ENCODE measurements at regions not wholly inside any gene's neighbourhood (a gene's known extent, or its start where the extent isn't known, plus 50 kb on each side); places are given as distances from the start of the nearest gene placed in this dataset.

GRCh38 chr11:91795139-91795887, 429.3 kb upstream of the FAT3 start:
- no peaks in the 10 kb centered on the region for H3K27me3 ChIP-seq (ENCODE audit: low read depth, low read length)
- H3K9ac ChIP-seq (ENCODE audit: low read length): no peak overlapping the region
- no peaks in the 10 kb centered on the region for H3K36me3 ChIP-seq (replicated peaks; ENCODE audit: low read depth, low read length)
- no peak overlapping the region for H3K4me2 ChIP-seq (ENCODE audit: low read length)
- no peaks in the 10 kb centered on the region for H3K79me2 ChIP-seq (ENCODE audit: low read length)
- no peaks in the 10 kb centered on the region for H4K20me1 ChIP-seq (ENCODE audit: insufficient read depth, low read length)
- H3K4me1 ChIP-seq (ENCODE audit: low read length): peaks cover 7% of the 10 kb centered on the region; the same call in 1 of the 2 replicates
- no peak for TF ChIP-seq CTCF (IDR thresholded peaks at IDR 0.05; ENCODE audit: low read depth, low read length)
- TF ChIP-seq EZH2phosphoT487 (IDR thresholded peaks at IDR 0.05; ENCODE audit: low read depth): no peak
- no peak overlapping the region for H3K4me3 ChIP-seq (ENCODE audit: low read length)
- H3K9me3 ChIP-seq (ENCODE audit: insufficient read depth, low read length): no peaks in the 10 kb centered on the region
- no peak overlapping the region for H2AFZ ChIP-seq (ENCODE audit: low read depth, low read length)
- no peak overlapping the region for H3K27ac ChIP-seq (ENCODE audit: low read length)

- Histone ChIP-seq H3K27ac (ENCODE audit: low read length) (no peak overlapping the region), H3K9ac (ENCODE audit: low read length) (no peak overlapping the region), H3K4me2 (ENCODE audit: low read length) (no peak overlapping the region), H3K9me3 (ENCODE audit: insufficient read depth, low read length) (no peaks in the 10 kb centered on the region), H3K4me1 (ENCODE audit: low read length) (peaks cover 7% of the 10 kb centered on the region; the same call in 1 of the 2 replicates), H3K4me3 (ENCODE audit: low read length) (no peak overlapping the region), H3K27me3 (ENCODE audit: low read depth, low read length) (no peaks in the 10 kb centered on the region), H4K20me1 (ENCODE audit: insufficient read depth, low read length) (no peaks in the 10 kb centered on the region), H3K79me2 (ENCODE audit: low read length) (no peaks in the 10 kb centered on the region), H3K36me3 (replicated peaks; ENCODE audit: low read depth, low read length) (no peaks in the 10 kb centered on the region), H2AFZ (ENCODE audit: low read depth, low read length) (no peak overlapping the region)
- TF ChIP-seq EZH2phosphoT487 (IDR thresholded peaks at IDR 0.05; ENCODE audit: low read depth): no peak
- TF ChIP-seq CTCF (IDR thresholded peaks at IDR 0.05; ENCODE audit: low read depth, low read length): no peak
These were observed 430.5 kb upstream of the FAT3 start for GRCh38 chr11:91794146-91794545.

GRCh38 chr11:91792779-91793262, 431.8 kb upstream of the FAT3 start:
- TF ChIP-seq CTCF (IDR thresholded peaks at IDR 0.05; ENCODE audit: low read depth, low read length) (no peak), EZH2phosphoT487 (IDR thresholded peaks at IDR 0.05; ENCODE audit: low read depth) (no peak)
- no peak overlapping the region for H3K4me3 ChIP-seq (ENCODE audit: low read length)
- H3K27ac ChIP-seq (ENCODE audit: low read length): no peak overlapping the region
- no peak overlapping the region for H3K4me2 ChIP-seq (ENCODE audit: low read length)
- H3K9ac ChIP-seq (ENCODE audit: low read length): no peak overlapping the region
- no peaks in the 10 kb centered on the region for H3K36me3 ChIP-seq (replicated peaks; ENCODE audit: low read depth, low read length)
- peaks cover 7% of the 10 kb centered on the region; the same call in 1 of the 2 replicates for H3K4me1 ChIP-seq (ENCODE audit: low read length)
- H3K9me3 ChIP-seq (ENCODE audit: insufficient read depth, low read length): no peaks in the 10 kb centered on the region
- no peak overlapping the region for H2AFZ ChIP-seq (ENCODE audit: low read depth, low read length)
- no peaks in the 10 kb centered on the region for H3K79me2 ChIP-seq (ENCODE audit: low read length)
- no peaks in the 10 kb centered on the region for H4K20me1 ChIP-seq (ENCODE audit: insufficient read depth, low read length)
- no peaks in the 10 kb centered on the region for H3K27me3 ChIP-seq (ENCODE audit: low read depth, low read length)

GRCh38 chr11:91791171-91791468, 433.5 kb upstream of the FAT3 start:
- H2AFZ ChIP-seq (ENCODE audit: low read depth, low read length): no peak overlapping the region
- H4K20me1 ChIP-seq (ENCODE audit: insufficient read depth, low read length): no peaks in the 10 kb centered on the region
- H3K9me3 ChIP-seq (ENCODE audit: insufficient read depth, low read length): no peaks in the 10 kb centered on the region
- H3K4me3 ChIP-seq (ENCODE audit: low read length): no peak overlapping the region
- H3K36me3 ChIP-seq (replicated peaks; ENCODE audit: low read depth, low read length): no peaks in the 10 kb centered on the region
- H3K27me3 ChIP-seq (ENCODE audit: low read depth, low read length): no peaks in the 10 kb centered on the region
- H3K27ac ChIP-seq (ENCODE audit: low read length): no peak overlapping the region
- no peak overlapping the region for H3K9ac ChIP-seq (ENCODE audit: low read length)
- no peak overlapping the region for H3K4me2 ChIP-seq (ENCODE audit: low read length)
- H3K4me1 ChIP-seq (ENCODE audit: low read length): peaks cover 7% of the 10 kb centered on the region
- TF ChIP-seq CTCF (IDR thresholded peaks at IDR 0.05; ENCODE audit: low read depth, low read length) (no peak), EZH2phosphoT487 (IDR thresholded peaks at IDR 0.05; ENCODE audit: low read depth) (no peak)
- no peaks in the 10 kb centered on the region for H3K79me2 ChIP-seq (ENCODE audit: low read length)
